GM23338 (cell line): ENCODE measurements at regions not wholly inside any gene's neighbourhood (a gene's known extent, or its start where the extent isn't known, plus 50 kb on each side); places are given as distances from the start of the nearest gene placed in this dataset.

Source experiments
- ATAC-seq: fragments of 200-7000 bp; cut with Tn5 transposase; 3 replicates; pipeline ENCODE4 v1.9.1; 2020
- DNase-seq: peaks from one replicate; pipeline ENCODE4 v3.0.0-alpha.2; 2015; ENCODE audit warnings: low spot score
- H2AFZ ChIP-seq: fragments of 200-600 bp; sonication (generic); 2 replicates; pipeline ENCODE4 v1.8.0; 2016; ENCODE audit warnings: antibody characterized with exemption, mild to moderate bottlenecking, moderate library complexity
- H3F3A ChIP-seq: fragments of 200-600 bp; sonication (generic); replicated peaks from 2 replicates; pipeline ENCODE4 v1.8.0; 2017; ENCODE audit warnings: antibody characterized with exemption, mixed run types, low read depth
- H3K27ac ChIP-seq: fragments of 200-600 bp; sonication (generic); 2 replicates; pipeline ENCODE4 v1.6.1; 2016; ENCODE audit warnings: low read depth
- H3K27me3 ChIP-seq: fragments of 200-600 bp; sonication (generic); 2 replicates; pipeline ENCODE4 v1.8.0; 2016; ENCODE audit warnings: mild to moderate bottlenecking, mixed run types, moderate library complexity; ENCODE audit not compliant: insufficient read depth
- H3K36me3 ChIP-seq: fragments of 200-600 bp; sonication (generic); 2 replicates; pipeline ENCODE4 v1.8.0; 2016; ENCODE audit warnings: mild to moderate bottlenecking; ENCODE audit not compliant: insufficient read depth
- H3K4me1 ChIP-seq: fragments of 200-600 bp; sonication (generic); 2 replicates; pipeline ENCODE4 v1.8.0; 2016; ENCODE audit warnings: mild to moderate bottlenecking, moderate library complexity; ENCODE audit not compliant: insufficient read depth
- H3K4me2 ChIP-seq: fragments of 200-600 bp; sonication (generic); 2 replicates; pipeline ENCODE4 v1.7.1; 2017; ENCODE audit warnings: mixed run types
- H3K4me3 ChIP-seq: fragments of 200-600 bp; sonication (generic); 2 replicates; pipeline ENCODE4 v1.6.1; 2016; ENCODE audit warnings: mixed run types
- H3K79me2 ChIP-seq: fragments of 200-600 bp; sonication (generic); replicated peaks from 2 replicates; pipeline ENCODE4 v1.8.0; 2017; ENCODE audit warnings: mild to moderate bottlenecking; ENCODE audit not compliant: insufficient read depth
- H3K9me2 ChIP-seq: fragments of 200-600 bp; sonication (generic); 2 replicates; pipeline ENCODE4 v1.8.0; 2017; ENCODE audit not compliant: insufficient read depth
- H4K20me1 ChIP-seq: fragments of 200-600 bp; sonication (generic); replicated peaks from 2 replicates; pipeline ENCODE4 v1.8.0; 2017; ENCODE audit warnings: mild to moderate bottlenecking; ENCODE audit not compliant: insufficient read depth
- H3K27ac Mint-ChIP-seq: 2 replicates; pipeline ENCODE4 v1.8.0; 2020; ENCODE audit warnings: inconsistent platforms, mild to moderate bottlenecking, moderate library complexity, mixed read lengths
- H3K27me3 Mint-ChIP-seq: 3 replicates; pipeline ENCODE4 v1.8.0; 2022; ENCODE audit warnings: low read depth, mild to moderate bottlenecking, moderate library complexity, mixed read lengths, inconsistent platforms; ENCODE audit not compliant: insufficient read depth, poor library complexity
- H3K36me3 Mint-ChIP-seq: 3 replicates; pipeline ENCODE4 v1.8.0; 2021; ENCODE audit warnings: low read depth, mild to moderate bottlenecking, inconsistent platforms, moderate library complexity, mixed read lengths
- H3K4me1 Mint-ChIP-seq: 3 replicates; pipeline ENCODE4 v1.8.0; 2020; ENCODE audit warnings: mild to moderate bottlenecking, inconsistent platforms, mixed read lengths
- H3K4me3 Mint-ChIP-seq: 3 replicates; pipeline ENCODE4 v1.8.0; 2021; ENCODE audit warnings: moderate library complexity, mild to moderate bottlenecking, inconsistent platforms, mixed read lengths
- H3K9me3 Mint-ChIP-seq: 3 replicates; pipeline ENCODE4 v1.8.0; 2020; ENCODE audit warnings: moderate library complexity, mild to moderate bottlenecking, inconsistent platforms, mixed read lengths
- CREB1 ChIP-seq: fragments of 250-450 bp; sonication (Bioruptor Pico); IDR thresholded peaks from 2 replicates; pipeline ENCODE4 v1.5.0; 2020; ENCODE audit warnings: low read depth, mild to moderate bottlenecking, moderate library complexity
- ETS1 ChIP-seq: IDR thresholded peaks from 2 replicates; pipeline ENCODE4 v1.6.1; 2016; ENCODE audit warnings: antibody characterized with exemption
- EZH2 ChIP-seq: fragments of 200-600 bp; sonication (generic); IDR thresholded peaks from one replicate; pipeline ENCODE4 v1.8.0; 2017; ENCODE audit warnings: antibody characterized with exemption, mild to moderate bottlenecking, low read depth; ENCODE audit not compliant: unreplicated experiment
- EZH2phosphoT487 ChIP-seq: fragments of 200-600 bp; sonication (generic); IDR thresholded peaks from one replicate; pipeline ENCODE4 v1.8.1; 2018; ENCODE audit warnings: antibody characterized with exemption; ENCODE audit not compliant: unreplicated experiment
- JUNB ChIP-seq: IDR thresholded peaks from one replicate; pipeline ENCODE4 v1.6.1; 2016; ENCODE audit warnings: antibody characterized with exemption; ENCODE audit not compliant: unreplicated experiment
- NANOG ChIP-seq: IDR thresholded peaks from 2 replicates; pipeline ENCODE4 v1.6.1; 2016; ENCODE audit warnings: antibody characterized with exemption, borderline replicate concordance
- POLR2AphosphoS5 ChIP-seq: IDR thresholded peaks from 2 replicates; pipeline ENCODE4 v1.6.1; 2016; ENCODE audit warnings: antibody characterized with exemption, low read depth
- REST ChIP-seq: IDR thresholded peaks from one replicate; pipeline ENCODE4 v1.6.1; 2018; ENCODE audit warnings: antibody characterized with exemption; ENCODE audit not compliant: unreplicated experiment
- STAT1 ChIP-seq: IDR thresholded peaks from one replicate; pipeline ENCODE4 v1.6.1; 2016; ENCODE audit warnings: antibody characterized with exemption; ENCODE audit not compliant: unreplicated experiment
- ZNF114 ChIP-seq: fragments of 250-450 bp; sonication (Bioruptor Pico); IDR thresholded peaks from 2 replicates; pipeline ENCODE4 v1.5.0; 2020; ENCODE audit warnings: mild to moderate bottlenecking, moderate library complexity
- ZNF331 ChIP-seq: fragments of 250-450 bp; sonication (Bioruptor Pico); IDR thresholded peaks from 2 replicates; pipeline ENCODE4 v1.5.0; 2020; ENCODE audit warnings: low read depth, mild to moderate bottlenecking, moderate library complexity
- ZNF462 ChIP-seq: fragments of 250-450 bp; sonication (Bioruptor Pico); IDR thresholded peaks from 2 replicates; pipeline ENCODE4 v1.5.0; 2020; ENCODE audit warnings: mild to moderate bottlenecking, moderate library complexity

GRCh38 chr12:114165921-114166320 lies 199.8 kb upstream of the RBM19 start (continued):
- TF ChIP-seq ZNF462 (CRISPR knock-in tag) (no peak), NANOG (no peak), ZNF114 (no peak), EZH2 (no peak)

GRCh38 chr12:114164351-114164750 lies 198.2 kb upstream of the RBM19 start:
- Histone ChIP-seq H3K4me1 (no peaks in the 10 kb centered on the region), H3K4me3 (no peak overlapping the region), H3K27ac (no peak overlapping the region), H3K79me2 (no peaks in the 10 kb centered on the region), H2AFZ (no peak overlapping the region), H3F3A (no peaks in the 10 kb centered on the region), H3K27me3 (0 out of 2 replicates have a peak, but pooled peaks cover 3% of the 10 kb centered on the region), H3K9me2 (no peaks in the 10 kb centered on the region; the same call in 1 of the 2 replicates), H4K20me1 (no peaks in the 10 kb centered on the region), H3K4me2 (no peak overlapping the region), H3K36me3 (no peaks in the 10 kb centered on the region)
- Mint-ChIP-seq H3K27ac (no peak overlapping the region), H3K27me3 (peaks cover 6% of the 10 kb centered on the region), H3K4me1 (no peaks in the 10 kb centered on the region), H3K36me3 (no peaks in the 10 kb centered on the region), H3K9me3 (no peaks in the 10 kb centered on the region), H3K4me3 (no peak overlapping the region)
- no peak for ATAC-seq
- no peak for DNase-seq
- no peak for TF ChIP-seq ZNF114
- no peak for TF ChIP-seq POLR2AphosphoS5
- TF ChIP-seq ETS1: no peak
- no peak for TF ChIP-seq JUNB
- TF ChIP-seq ZNF331 (CRISPR knock-in tag): no peak
- TF ChIP-seq EZH2phosphoT487: no peak
- no peak for TF ChIP-seq NANOG
- no peak for TF ChIP-seq STAT1
- TF ChIP-seq CREB1 (CRISPR knock-in tag): no peak
- no peak for TF ChIP-seq REST
